ENCODE measurements at regions not wholly inside any gene's neighbourhood (a gene's known extent, or its start where the extent isn't known, plus 50 kb on each side); places are given as distances from the start of the nearest gene placed in this dataset.

DNA sequence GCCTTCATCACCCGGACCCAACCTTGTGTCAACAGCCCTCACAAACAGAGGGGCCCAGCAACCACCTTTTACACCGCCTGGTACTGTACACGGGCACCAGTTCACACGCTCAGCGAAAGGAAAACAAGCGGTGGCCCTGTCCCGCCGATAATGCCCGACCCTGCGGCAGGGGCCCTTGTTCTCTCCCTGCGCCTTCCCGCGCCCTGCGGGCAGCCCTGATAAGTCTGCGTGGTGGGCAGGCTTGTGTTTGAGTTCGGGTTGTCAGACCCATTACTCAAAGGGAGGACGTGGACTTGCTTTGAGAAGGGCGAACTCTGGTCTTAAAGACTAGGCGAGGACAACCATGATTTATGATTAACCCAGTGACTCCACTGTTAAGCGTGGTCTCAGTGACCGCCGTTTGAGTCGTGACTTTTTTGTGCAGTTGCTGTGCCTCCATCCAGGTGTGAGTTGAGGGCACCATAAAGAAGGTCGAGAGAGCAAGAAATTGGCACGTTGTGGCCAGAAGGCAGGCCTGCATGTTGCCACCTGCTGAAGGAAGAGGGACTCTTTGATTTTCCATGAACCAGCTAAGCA, 167.4 kb upstream of the GATA6 start:
- Histone ChIP-seq H4K20me1 (ENCODE audit: low read length) (no peaks in the 10 kb centered on the region), H3K27ac (ENCODE audit: low read length) (no peak overlapping the region), H3K36me3 (ENCODE audit: low read depth, low read length) (no peaks in the 10 kb centered on the region), H3K4me2 (ENCODE audit: low read length) (no peak overlapping the region), H3K27me3 (ENCODE audit: low read length) (no peaks in the 10 kb centered on the region), H3K4me3 (ENCODE audit: low read length) (no peak overlapping the region), H3F3A (ENCODE audit: low read length, unreplicated experiment) (no peaks in the 10 kb centered on the region), H2AFZ (ENCODE audit: low read length) (no peak overlapping the region), H3K79me2 (ENCODE audit: low read length) (no peaks in the 10 kb centered on the region), H3K4me1 (ENCODE audit: insufficient read depth, low read length) (no peaks in the 10 kb centered on the region), H3K9me2 (replicated peaks; ENCODE audit: low read length) (no peaks in the 10 kb centered on the region), H3K9me3 (ENCODE audit: low read length) (no peaks in the 10 kb centered on the region), H3K9ac (ENCODE audit: low read length) (no peak overlapping the region)
- CTCF ChIA-PET: no interaction called here
- intact Hi-C loops (cut with micrococcal nuclease): no loop called here
- ATAC-seq: no peak
- POLR2A ChIA-PET (ENCODE audit: unreplicated experiment): no interaction called here
- TF ChIP-seq, protein P1, sequence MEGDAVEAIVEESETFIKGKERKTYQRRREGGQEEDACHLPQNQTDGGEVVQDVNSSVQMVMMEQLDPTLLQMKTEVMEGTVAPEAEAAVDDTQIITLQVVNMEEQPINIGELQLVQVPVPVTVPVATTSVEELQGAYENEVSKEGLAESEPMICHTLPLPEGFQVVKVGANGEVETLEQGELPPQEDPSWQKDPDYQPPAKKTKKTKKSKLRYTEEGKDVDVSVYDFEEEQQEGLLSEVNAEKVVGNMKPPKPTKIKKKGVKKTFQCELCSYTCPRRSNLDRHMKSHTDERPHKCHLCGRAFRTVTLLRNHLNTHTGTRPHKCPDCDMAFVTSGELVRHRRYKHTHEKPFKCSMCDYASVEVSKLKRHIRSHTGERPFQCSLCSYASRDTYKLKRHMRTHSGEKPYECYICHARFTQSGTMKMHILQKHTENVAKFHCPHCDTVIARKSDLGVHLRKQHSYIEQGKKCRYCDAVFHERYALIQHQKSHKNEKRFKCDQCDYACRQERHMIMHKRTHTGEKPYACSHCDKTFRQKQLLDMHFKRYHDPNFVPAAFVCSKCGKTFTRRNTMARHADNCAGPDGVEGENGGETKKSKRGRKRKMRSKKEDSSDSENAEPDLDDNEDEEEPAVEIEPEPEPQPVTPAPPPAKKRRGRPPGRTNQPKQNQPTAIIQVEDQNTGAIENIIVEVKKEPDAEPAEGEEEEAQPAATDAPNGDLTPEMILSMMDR (conservative IDR thresholded peaks at IDR 0.05; ENCODE audit: low read depth, low read length): no peak
- no peak for TF ChIP-seq EZH2phosphoT487 (IDR thresholded peaks at IDR 0.05; ENCODE audit: borderline replicate concordance, low read length)
- no peak for TF ChIP-seq EZH2 (IDR thresholded peaks at IDR 0.05; ENCODE audit: low read length, unreplicated experiment)
- DNase-seq: no peak
- no TSS peak for BruUV-seq (replicated peaks)

DNA sequence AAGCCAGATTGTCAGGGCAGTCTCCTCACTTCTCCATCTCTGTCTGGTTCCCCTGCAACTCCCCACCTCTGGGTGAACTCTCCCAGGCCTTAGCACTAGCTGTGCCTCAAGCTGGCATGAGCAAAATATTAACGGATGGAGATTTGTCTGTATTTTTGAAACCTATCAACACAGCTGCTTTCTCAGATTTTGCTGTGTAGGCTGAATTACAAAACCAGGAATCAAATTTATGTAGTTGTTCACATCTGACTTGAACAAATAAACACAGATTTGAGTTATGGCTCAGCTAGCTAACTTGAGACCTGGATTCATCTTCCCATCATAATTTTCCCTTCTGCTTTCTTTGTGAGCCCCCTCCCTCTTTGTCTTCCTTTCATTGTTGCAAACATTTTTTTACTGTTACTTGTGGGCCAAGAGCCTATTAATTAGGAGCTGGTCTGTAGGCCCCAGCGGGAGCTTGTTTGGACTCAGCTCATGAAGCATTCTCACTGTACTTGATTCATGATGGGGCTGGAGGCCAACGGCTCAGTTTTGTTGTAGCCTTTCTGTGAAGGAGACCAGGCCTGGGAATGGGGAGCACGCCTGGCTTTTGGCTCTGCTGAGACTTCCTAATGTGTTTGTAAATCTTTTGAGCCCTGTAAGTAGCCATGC, 164.1 kb upstream of the GATA6 start:
- no peak for DNase-seq
- TF ChIP-seq EZH2 (IDR thresholded peaks at IDR 0.05; ENCODE audit: low read length, unreplicated experiment): no peak
- no peak for TF ChIP-seq EZH2phosphoT487 (IDR thresholded peaks at IDR 0.05; ENCODE audit: borderline replicate concordance, low read length)
- TF ChIP-seq, protein P1 (conservative IDR thresholded peaks at IDR 0.05; ENCODE audit: low read depth, low read length): no peak
- ATAC-seq: no peak
- no peaks in the 10 kb centered on the region for H3K36me3 ChIP-seq (ENCODE audit: low read depth, low read length)
- POLR2A ChIA-PET (ENCODE audit: unreplicated experiment): no interaction called here
- no peak overlapping the region for H3K27ac ChIP-seq (ENCODE audit: low read length)
- no peaks in the 10 kb centered on the region for H3K4me1 ChIP-seq (ENCODE audit: insufficient read depth, low read length)
- no TSS peak for BruUV-seq (replicated peaks)
- no peak overlapping the region for H3K4me2 ChIP-seq (ENCODE audit: low read length)
- H2AFZ ChIP-seq (ENCODE audit: low read length): no peak overlapping the region
- H3K27me3 ChIP-seq (ENCODE audit: low read length): no peaks in the 10 kb centered on the region
- no peaks in the 10 kb centered on the region for H3K79me2 ChIP-seq (ENCODE audit: low read length)
- no peak overlapping the region for H3K9ac ChIP-seq (ENCODE audit: low read length)
- intact Hi-C loops (cut with micrococcal nuclease): no loop called here
- H4K20me1 ChIP-seq (ENCODE audit: low read length): no peaks in the 10 kb centered on the region
- no peaks in the 10 kb centered on the region for H3K9me2 ChIP-seq (replicated peaks; ENCODE audit: low read length)
- H3K9me3 ChIP-seq (ENCODE audit: low read length): no peaks in the 10 kb centered on the region
- H3K4me3 ChIP-seq (ENCODE audit: low read length): no peak overlapping the region
- CTCF ChIA-PET: no interaction called here
- H3F3A ChIP-seq (ENCODE audit: low read length, unreplicated experiment): no peaks in the 10 kb centered on the region

DNA sequence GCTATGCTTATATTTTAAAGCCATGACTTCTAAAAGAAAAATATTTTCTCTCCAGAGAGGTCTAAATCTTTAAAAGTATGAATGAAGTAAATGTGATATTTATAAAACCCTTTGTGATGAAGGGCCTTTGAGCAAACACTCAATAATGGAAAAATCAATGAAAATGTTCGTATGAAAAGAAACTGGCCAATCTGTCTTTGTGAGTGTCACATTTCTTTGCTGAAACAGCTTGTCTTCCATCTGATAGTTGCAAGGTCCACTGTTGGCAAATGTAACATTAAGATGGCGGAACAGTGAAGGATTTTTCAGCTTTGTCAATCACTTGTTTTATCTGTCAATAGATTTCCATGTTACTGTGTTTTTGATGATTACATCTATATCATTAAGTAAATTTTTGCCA, 162.9 kb upstream of the GATA6 start:
- Histone ChIP-seq H3K4me3 (ENCODE audit: low read length) (no peak overlapping the region), H3K36me3 (ENCODE audit: low read depth, low read length) (no peaks in the 10 kb centered on the region), H4K20me1 (ENCODE audit: low read length) (no peaks in the 10 kb centered on the region), H3K27me3 (ENCODE audit: low read length) (no peaks in the 10 kb centered on the region), H2AFZ (ENCODE audit: low read length) (no peak overlapping the region), H3K27ac (ENCODE audit: low read length) (no peak overlapping the region), H3K9ac (ENCODE audit: low read length) (no peak overlapping the region), H3K4me2 (ENCODE audit: low read length) (no peak overlapping the region), H3F3A (ENCODE audit: low read length, unreplicated experiment) (no peaks in the 10 kb centered on the region), H3K79me2 (ENCODE audit: low read length) (no peaks in the 10 kb centered on the region), H3K9me2 (replicated peaks; ENCODE audit: low read length) (no peaks in the 10 kb centered on the region), H3K9me3 (ENCODE audit: low read length) (no peaks in the 10 kb centered on the region), H3K4me1 (ENCODE audit: insufficient read depth, low read length) (no peaks in the 10 kb centered on the region)
- BruUV-seq (replicated peaks): no TSS peak
- POLR2A ChIA-PET (ENCODE audit: unreplicated experiment): no interaction called here
- intact Hi-C loops (cut with micrococcal nuclease): no loop called here
- TF ChIP-seq EZH2phosphoT487 (IDR thresholded peaks at IDR 0.05; ENCODE audit: borderline replicate concordance, low read length) (no peak), EZH2 (IDR thresholded peaks at IDR 0.05; ENCODE audit: low read length, unreplicated experiment) (no peak)
- TF ChIP-seq, protein P1 (conservative IDR thresholded peaks at IDR 0.05; ENCODE audit: low read depth, low read length): no peak
- ATAC-seq: no peak
- CTCF ChIA-PET: no interaction called here
- no peak for DNase-seq
